Neural progenitor cell (in vitro differentiated cells): ENCODE measurements at regions not wholly inside any gene's neighbourhood (a gene's known extent, or its start where the extent isn't known, plus 50 kb on each side); places are given as distances from the start of the nearest gene placed in this dataset.

ENCODE experiments used
- DNase-seq: peaks from one replicate; pipeline ENCODE4 v3.0.0-alpha.2; 2016; ENCODE audit warnings: low spot score
- H2AFZ ChIP-seq: fragments of 200-600 bp; sonication (generic); replicated peaks from 2 replicates; pipeline ENCODE4 v1.6.1; 2016; ENCODE audit warnings: antibody characterized with exemption
- H3F3A ChIP-seq: fragments of 200-600 bp; sonication (generic); 2 replicates; pipeline ENCODE4 v1.6.1; 2016; ENCODE audit warnings: antibody characterized with exemption, low read depth
- H3K27ac ChIP-seq: fragments of 200-600 bp; sonication (generic); 2 replicates; pipeline ENCODE4 v1.5.1; 2016; ENCODE audit warnings: mild to moderate bottlenecking
- H3K27me3 ChIP-seq: fragments of 200-600 bp; sonication (generic); 2 replicates; pipeline ENCODE4 v1.6.1; 2016; ENCODE audit warnings: mild to moderate bottlenecking, moderate library complexity
- H3K36me3 ChIP-seq: fragments of 200-600 bp; sonication (generic); 2 replicates; pipeline ENCODE4 v1.5.1; 2016
- H3K4me1 ChIP-seq: fragments of 200-600 bp; sonication (generic); 2 replicates; pipeline ENCODE4 v1.6.1; 2016; ENCODE audit warnings: mixed run types
- H3K4me2 ChIP-seq: fragments of 200-600 bp; sonication (generic); 2 replicates; pipeline ENCODE4 v1.6.1; 2016
- H3K4me3 ChIP-seq: fragments of 200-600 bp; sonication (generic); 2 replicates; pipeline ENCODE4 v1.5.1; 2016
- H3K79me2 ChIP-seq: fragments of 200-600 bp; sonication (generic); 2 replicates; pipeline ENCODE4 v1.6.1; 2016; ENCODE audit warnings: low read depth
- H3K9ac ChIP-seq: fragments of 200-600 bp; sonication (generic); 2 replicates; pipeline ENCODE4 v1.6.1; 2016
- H3K9me3 ChIP-seq: fragments of 200-600 bp; sonication (generic); 2 replicates; pipeline ENCODE4 v1.5.1; 2016; ENCODE audit warnings: low read depth
- H4K20me1 ChIP-seq: fragments of 200-600 bp; sonication (generic); 2 replicates; pipeline ENCODE4 v1.6.1; 2016; ENCODE audit warnings: low read depth
- H3K27ac Mint-ChIP-seq: 3 replicates; pipeline ENCODE4 v1.8.0; 2021; ENCODE audit warnings: mixed read lengths
- H3K27me3 Mint-ChIP-seq: 2 replicates; pipeline ENCODE4 v1.8.0; 2022; ENCODE audit warnings: low read depth, mild to moderate bottlenecking, inconsistent platforms, moderate library complexity, mixed read lengths; ENCODE audit not compliant: insufficient read depth
- H3K36me3 Mint-ChIP-seq: 3 replicates; pipeline ENCODE4 v1.8.0; 2021; ENCODE audit warnings: mixed read lengths
- H3K4me1 Mint-ChIP-seq: 3 replicates; pipeline ENCODE4 v1.8.0; 2021; ENCODE audit warnings: mixed read lengths
- H3K4me3 Mint-ChIP-seq: 3 replicates; pipeline ENCODE4 v1.8.0; 2021; ENCODE audit warnings: mild to moderate bottlenecking, moderate library complexity, mixed read lengths
- H3K9me3 Mint-ChIP-seq: 3 replicates; pipeline ENCODE4 v1.8.0; 2020; ENCODE audit warnings: mixed read lengths
- EZH2 ChIP-seq: fragments of 200-600 bp; sonication (generic); IDR thresholded peaks from 2 replicates; pipeline ENCODE4 v1.6.1; 2017; ENCODE audit warnings: antibody characterized with exemption, mild to moderate bottlenecking, moderate library complexity
- EZH2phosphoT487 ChIP-seq: fragments of 200-600 bp; sonication (generic); IDR thresholded peaks from 2 replicates; pipeline ENCODE4 v1.6.1; 2017; ENCODE audit warnings: antibody characterized with exemption
- TF ChIP-seq, protein P1 (sequence below): fragments of 200-600 bp; sonication (generic); IDR thresholded peaks from 2 replicates; pipeline ENCODE4 v1.5.1; 2017; ENCODE audit warnings: antibody characterized with exemption, mild to moderate bottlenecking

DNA sequence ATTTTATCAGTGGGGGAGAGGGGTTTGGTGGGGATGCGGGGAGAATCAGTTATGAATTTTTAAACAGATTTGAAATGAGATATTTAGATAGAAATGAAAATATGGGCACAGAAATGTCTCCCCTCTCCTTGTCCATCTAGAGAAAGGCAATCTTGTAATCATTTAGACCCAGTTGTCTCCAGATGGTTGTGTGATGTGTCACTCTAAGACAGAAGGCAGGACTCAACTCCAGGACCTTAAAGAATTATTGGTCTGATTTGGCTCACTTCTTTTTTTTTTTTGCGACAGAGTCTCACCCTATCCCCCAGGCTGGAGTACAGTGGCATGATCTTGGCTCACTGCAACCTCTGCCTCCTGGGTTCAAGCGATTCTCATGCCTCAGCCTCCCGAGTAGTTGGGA is 77.2 kb downstream of the EOMES start:
- Histone ChIP-seq H3K4me2 (no peak overlapping the region), H3K36me3 (no peaks in the 10 kb centered on the region), H3K27me3 (no peaks in the 10 kb centered on the region), H3K4me1 (no peaks in the 10 kb centered on the region), H3K9ac (no peak overlapping the region), H3K79me2 (no peaks in the 10 kb centered on the region), H3K27ac (no peak overlapping the region), H3F3A (no peaks in the 10 kb centered on the region), H3K9me3 (no peaks in the 10 kb centered on the region), H4K20me1 (no peaks in the 10 kb centered on the region), H3K4me3 (no peak overlapping the region), H2AFZ (no peak overlapping the region)
- no peak overlapping the region for H3K27ac Mint-ChIP-seq
- H3K4me1 Mint-ChIP-seq = no peaks in the 10 kb centered on the region
- H3K27me3 Mint-ChIP-seq = peaks cover 2% of the 10 kb centered on the region
- no peaks in the 10 kb centered on the region for H3K36me3 Mint-ChIP-seq
- no peak for DNase-seq
- TF ChIP-seq EZH2phosphoT487 (no peak), EZH2 (no peak)
- TF ChIP-seq, protein P1, sequence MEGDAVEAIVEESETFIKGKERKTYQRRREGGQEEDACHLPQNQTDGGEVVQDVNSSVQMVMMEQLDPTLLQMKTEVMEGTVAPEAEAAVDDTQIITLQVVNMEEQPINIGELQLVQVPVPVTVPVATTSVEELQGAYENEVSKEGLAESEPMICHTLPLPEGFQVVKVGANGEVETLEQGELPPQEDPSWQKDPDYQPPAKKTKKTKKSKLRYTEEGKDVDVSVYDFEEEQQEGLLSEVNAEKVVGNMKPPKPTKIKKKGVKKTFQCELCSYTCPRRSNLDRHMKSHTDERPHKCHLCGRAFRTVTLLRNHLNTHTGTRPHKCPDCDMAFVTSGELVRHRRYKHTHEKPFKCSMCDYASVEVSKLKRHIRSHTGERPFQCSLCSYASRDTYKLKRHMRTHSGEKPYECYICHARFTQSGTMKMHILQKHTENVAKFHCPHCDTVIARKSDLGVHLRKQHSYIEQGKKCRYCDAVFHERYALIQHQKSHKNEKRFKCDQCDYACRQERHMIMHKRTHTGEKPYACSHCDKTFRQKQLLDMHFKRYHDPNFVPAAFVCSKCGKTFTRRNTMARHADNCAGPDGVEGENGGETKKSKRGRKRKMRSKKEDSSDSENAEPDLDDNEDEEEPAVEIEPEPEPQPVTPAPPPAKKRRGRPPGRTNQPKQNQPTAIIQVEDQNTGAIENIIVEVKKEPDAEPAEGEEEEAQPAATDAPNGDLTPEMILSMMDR = no peak
- H3K4me3 Mint-ChIP-seq = no peak overlapping the region
- no peaks in the 10 kb centered on the region for H3K9me3 Mint-ChIP-seq

DNA sequence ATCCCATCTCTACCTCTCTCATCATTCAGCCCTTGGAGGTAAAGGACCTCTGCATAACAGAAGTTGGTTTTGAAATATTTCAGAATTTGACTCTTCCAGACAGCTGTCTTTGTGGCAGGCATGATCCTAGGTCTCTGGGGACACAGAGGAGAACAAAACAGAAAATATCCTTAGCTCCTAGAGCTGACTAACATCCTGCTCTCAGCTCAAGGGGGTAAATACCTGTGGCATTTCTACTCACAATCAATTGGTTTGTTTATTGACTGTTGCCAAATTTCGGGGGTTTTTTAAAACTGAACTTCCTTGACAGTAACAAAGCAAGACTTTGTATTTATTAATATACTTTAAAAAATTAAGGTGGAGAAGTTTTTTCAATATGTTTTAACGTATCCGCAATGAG is 78.8 kb downstream of the EOMES start:
- H3K9me3 Mint-ChIP-seq = no peaks in the 10 kb centered on the region
- H3K9ac ChIP-seq = no peak overlapping the region
- peaks cover 2% of the 10 kb centered on the region for H3K27me3 Mint-ChIP-seq
- H3F3A ChIP-seq = no peaks in the 10 kb centered on the region
- no peaks in the 10 kb centered on the region for H3K79me2 ChIP-seq
- no peaks in the 10 kb centered on the region for H3K36me3 Mint-ChIP-seq
- H3K27ac Mint-ChIP-seq = no peak overlapping the region
- H4K20me1 ChIP-seq = no peaks in the 10 kb centered on the region
- no peaks in the 10 kb centered on the region for H3K4me1 ChIP-seq
- no peak overlapping the region for H3K27ac ChIP-seq
- no peaks in the 10 kb centered on the region for H3K27me3 ChIP-seq
- H2AFZ ChIP-seq = no peak overlapping the region
- H3K4me2 ChIP-seq = no peak overlapping the region
- H3K9me3 ChIP-seq = no peaks in the 10 kb centered on the region
- DNase-seq = no peak
- H3K36me3 ChIP-seq = no peaks in the 10 kb centered on the region
- TF ChIP-seq EZH2phosphoT487 (no peak), EZH2 (no peak)
- TF ChIP-seq, protein P1 = no peak
- H3K4me3 Mint-ChIP-seq = no peak overlapping the region
- H3K4me3 ChIP-seq = no peak overlapping the region
- H3K4me1 Mint-ChIP-seq = no peaks in the 10 kb centered on the region

DNA sequence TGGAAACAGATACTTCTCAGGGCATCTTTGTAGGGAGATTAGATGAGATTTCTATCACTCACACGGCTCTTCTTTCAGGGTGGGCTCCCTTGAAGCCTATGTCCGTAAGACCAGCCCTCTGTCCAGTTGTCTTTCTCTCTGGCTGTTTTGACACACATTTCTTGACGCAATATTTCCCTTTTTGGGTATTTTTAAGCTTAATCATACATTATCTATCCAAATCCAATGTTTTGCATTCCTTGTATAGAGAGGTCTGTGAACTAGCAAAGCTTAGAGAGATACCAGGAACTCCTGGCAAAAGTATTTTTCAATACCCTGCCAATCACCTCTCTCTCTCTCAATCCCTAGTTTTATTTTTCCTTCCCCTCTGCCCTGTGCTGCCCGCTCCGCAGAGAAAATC is 79.3 kb downstream of the EOMES start:
- Histone ChIP-seq H3K4me3 (no peak overlapping the region), H3K27me3 (no peaks in the 10 kb centered on the region), H3K36me3 (no peaks in the 10 kb centered on the region), H3F3A (peaks cover 2% of the 10 kb centered on the region), H3K4me2 (no peak overlapping the region), H2AFZ (no peak overlapping the region), H3K79me2 (no peaks in the 10 kb centered on the region), H3K4me1 (peaks cover 2% of the 10 kb centered on the region), H3K9me3 (no peaks in the 10 kb centered on the region), H4K20me1 (no peaks in the 10 kb centered on the region), H3K27ac (no peak overlapping the region), H3K9ac (no peak overlapping the region)
- peaks cover 2% of the 10 kb centered on the region for H3K4me1 Mint-ChIP-seq
- H3K9me3 Mint-ChIP-seq = no peaks in the 10 kb centered on the region
- no peak for DNase-seq
- H3K36me3 Mint-ChIP-seq = no peaks in the 10 kb centered on the region
- H3K27ac Mint-ChIP-seq = no peak overlapping the region
- peaks cover 2% of the 10 kb centered on the region for H3K27me3 Mint-ChIP-seq
- TF ChIP-seq EZH2 (no peak), EZH2phosphoT487 (no peak)
- TF ChIP-seq, protein P1 = no peak
- H3K4me3 Mint-ChIP-seq = no peak overlapping the region
